ACC112 (cell line): ENCODE measurements at regions not wholly inside any gene's neighbourhood (a gene's known extent, or its start where the extent isn't known, plus 50 kb on each side); places are given as distances from the start of the nearest gene placed in this dataset.

Experiments used
- H2AFZ ChIP-seq: fragments of 200-600 bp; sonication (generic); one replicate; pipeline ENCODE4 v1.6.0; 2017; ENCODE audit warnings: antibody characterized with exemption, low read length; ENCODE audit not compliant: unreplicated experiment
- H3K27ac ChIP-seq: fragments of 200-600 bp; sonication (generic); 2 replicates; pipeline ENCODE4 v1.5.1; 2014; ENCODE audit warnings: low read depth, mild to moderate bottlenecking, antibody characterized with exemption, low read length, moderate library complexity
- H3K27me3 ChIP-seq: fragments of 200-600 bp; sonication (generic); 2 replicates; pipeline ENCODE4 v1.6.1; 2014; ENCODE audit warnings: mild to moderate bottlenecking, antibody characterized with exemption, low read length, moderate library complexity, mixed read lengths; ENCODE audit not compliant: insufficient read depth
- H3K36me3 ChIP-seq: fragments of 200-600 bp; sonication (generic); 2 replicates; pipeline ENCODE4 v1.6.1; 2016; ENCODE audit warnings: mild to moderate bottlenecking, antibody characterized with exemption, low read length, moderate library complexity, mixed read lengths; ENCODE audit not compliant: insufficient read depth
- H3K4me1 ChIP-seq: fragments of 200-600 bp; sonication (generic); one replicate; pipeline ENCODE4 v1.6.1; 2016; ENCODE audit warnings: low read length, mixed read lengths; ENCODE audit not compliant: insufficient read depth, unreplicated experiment, control insufficient read depth
- H3K4me3 ChIP-seq: fragments of 200-600 bp; sonication (generic); 2 replicates; pipeline ENCODE4 v1.5.1; 2014; ENCODE audit warnings: mild to moderate bottlenecking, low read depth, low read length
- H3K79me2 ChIP-seq: fragments of 200-600 bp; sonication (generic); one replicate; pipeline ENCODE4 v1.6.0; 2016; ENCODE audit warnings: low read length; ENCODE audit not compliant: control insufficient read depth, unreplicated experiment, insufficient read depth

GRCh38 chr6:140079328-140079727, 704.9 kb upstream of the CITED2 start:
- Histone ChIP-seq H3K27me3 (no peaks in the 10 kb centered on the region), H3K27ac (peak overlapping the region; percentile 85), H3K79me2 (no peaks in the 10 kb centered on the region), H3K36me3 (no peaks in the 10 kb centered on the region), H3K4me3 (no peak overlapping the region), H2AFZ (peak overlapping the region; percentile 53), H3K4me1 (peaks cover 49% of the 10 kb centered on the region)

GRCh38 chr6:140078561-140079125, 704.2 kb upstream of the CITED2 start:
- no peaks in the 10 kb centered on the region for H3K36me3 ChIP-seq
- peaks cover 49% of the 10 kb centered on the region for H3K4me1 ChIP-seq
- H3K79me2 ChIP-seq, result no peaks in the 10 kb centered on the region
- no peak overlapping the region for H3K4me3 ChIP-seq
- H3K27me3 ChIP-seq, result no peaks in the 10 kb centered on the region
- peak overlapping the region; percentile 85 for H3K27ac ChIP-seq
- H2AFZ ChIP-seq, result peak overlapping the region; percentile 53

GRCh38 chr6:140077827-140078560, 703.5 kb upstream of the CITED2 start:
- no peaks in the 10 kb centered on the region for H3K36me3 ChIP-seq
- H3K4me1 ChIP-seq, result peaks cover 49% of the 10 kb centered on the region
- H3K79me2 ChIP-seq, result no peaks in the 10 kb centered on the region
- H3K27ac ChIP-seq, result peak overlapping the region; percentile 85
- no peaks in the 10 kb centered on the region for H3K27me3 ChIP-seq
- H2AFZ ChIP-seq, result peak overlapping the region; percentile 64
- no peak overlapping the region for H3K4me3 ChIP-seq

- Histone ChIP-seq H3K79me2 (no peaks in the 10 kb centered on the region), H3K4me1 (peaks cover 54% of the 10 kb centered on the region), H2AFZ (no peak overlapping the region), H3K27me3 (no peaks in the 10 kb centered on the region), H3K36me3 (no peaks in the 10 kb centered on the region), H3K4me3 (no peak overlapping the region), H3K27ac (no peak overlapping the region)
Observed at GRCh38 chr6:140076105-140076504, 701.7 kb upstream of the CITED2 start.

GRCh38 chr6:140073456-140073855, 699.0 kb upstream of the CITED2 start:
- peaks cover 53% of the 10 kb centered on the region for H3K4me1 ChIP-seq
- peak overlapping the region; percentile 98 for H3K27ac ChIP-seq

GRCh38 chr6:140071601-140072062, 697.2 kb upstream of the CITED2 start:
- peaks cover 43% of the 10 kb centered on the region for H3K4me1 ChIP-seq
- no peaks in the 10 kb centered on the region for H3K79me2 ChIP-seq
- H3K27ac ChIP-seq, result peak overlapping the region; percentile 98

More at GRCh38 chr6:140073456-140073855, 699.0 kb upstream of the CITED2 start:
- no peaks in the 10 kb centered on the region for H3K79me2 ChIP-seq
- H3K36me3 ChIP-seq, result no peaks in the 10 kb centered on the region
- no peak overlapping the region for H2AFZ ChIP-seq
- no peak overlapping the region for H3K4me3 ChIP-seq
- no peaks in the 10 kb centered on the region for H3K27me3 ChIP-seq

GRCh38 chr6:140070846-140071473, 696.5 kb upstream of the CITED2 start:
- H3K27ac ChIP-seq, result peak overlapping the region; percentile 98

More at GRCh38 chr6:140071601-140072062, 697.2 kb upstream of the CITED2 start:
- Histone ChIP-seq H3K4me3 (peak overlapping the region; percentile 34; the same call in 1 of the 2 replicates), H3K36me3 (no peaks in the 10 kb centered on the region), H2AFZ (peak overlapping the region; percentile 23), H3K27me3 (no peaks in the 10 kb centered on the region)

GRCh38 chr6:140069576-140069975, 695.1 kb upstream of the CITED2 start:
- Histone ChIP-seq H3K27ac (no peak overlapping the region), H3K36me3 (no peaks in the 10 kb centered on the region), H3K4me3 (no peak overlapping the region), H3K79me2 (no peaks in the 10 kb centered on the region), H3K27me3 (no peaks in the 10 kb centered on the region), H3K4me1 (peaks cover 45% of the 10 kb centered on the region), H2AFZ (no peak overlapping the region)

More at GRCh38 chr6:140070846-140071473, 696.5 kb upstream of the CITED2 start:
- Histone ChIP-seq H3K4me1 (peaks cover 43% of the 10 kb centered on the region), H3K79me2 (no peaks in the 10 kb centered on the region), H2AFZ (peak overlapping the region; percentile 57), H3K36me3 (no peaks in the 10 kb centered on the region), H3K27me3 (no peaks in the 10 kb centered on the region), H3K4me3 (peak overlapping the region; percentile 34; the same call in 1 of the 2 replicates)

- no peaks in the 10 kb centered on the region for H3K36me3 ChIP-seq
- no peaks in the 10 kb centered on the region for H3K27me3 ChIP-seq
- no peak overlapping the region for H3K27ac ChIP-seq
- no peak overlapping the region for H3K4me3 ChIP-seq
- no peaks in the 10 kb centered on the region for H3K79me2 ChIP-seq
- peaks cover 44% of the 10 kb centered on the region for H3K4me1 ChIP-seq
- no peak overlapping the region for H2AFZ ChIP-seq
Observed at GRCh38 chr6:140068801-140069200, 694.4 kb upstream of the CITED2 start.

- Histone ChIP-seq H3K27me3 (no peaks in the 10 kb centered on the region), H3K36me3 (0 out of 2 replicates have a peak, but pooled peaks cover 3% of the 10 kb centered on the region), H3K4me1 (peaks cover 45% of the 10 kb centered on the region), H3K27ac (no peak overlapping the region), H3K4me3 (no peak overlapping the region), H3K79me2 (no peaks in the 10 kb centered on the region), H2AFZ (peak overlapping the region; percentile 39)
Observed at GRCh38 chr6:140064366-140064765, 689.9 kb upstream of the CITED2 start.
